Neural progenitor cell (in vitro differentiated cells): ENCODE measurements at regions not wholly inside any gene's neighbourhood (a gene's known extent, or its start where the extent isn't known, plus 50 kb on each side); places are given as distances from the start of the nearest gene placed in this dataset.

ENCODE experiments used
- EZH2 ChIP-seq: fragments of 200-600 bp; sonication (generic); IDR thresholded peaks from 2 replicates; pipeline ENCODE4 v1.6.1; 2017; ENCODE audit warnings: antibody characterized with exemption, mild to moderate bottlenecking, moderate library complexity
- EZH2phosphoT487 ChIP-seq: fragments of 200-600 bp; sonication (generic); IDR thresholded peaks from 2 replicates; pipeline ENCODE4 v1.6.1; 2017; ENCODE audit warnings: antibody characterized with exemption
- TF ChIP-seq, protein P1 (sequence below): fragments of 200-600 bp; sonication (generic); IDR thresholded peaks from 2 replicates; pipeline ENCODE4 v1.5.1; 2017; ENCODE audit warnings: antibody characterized with exemption, mild to moderate bottlenecking

DNA sequence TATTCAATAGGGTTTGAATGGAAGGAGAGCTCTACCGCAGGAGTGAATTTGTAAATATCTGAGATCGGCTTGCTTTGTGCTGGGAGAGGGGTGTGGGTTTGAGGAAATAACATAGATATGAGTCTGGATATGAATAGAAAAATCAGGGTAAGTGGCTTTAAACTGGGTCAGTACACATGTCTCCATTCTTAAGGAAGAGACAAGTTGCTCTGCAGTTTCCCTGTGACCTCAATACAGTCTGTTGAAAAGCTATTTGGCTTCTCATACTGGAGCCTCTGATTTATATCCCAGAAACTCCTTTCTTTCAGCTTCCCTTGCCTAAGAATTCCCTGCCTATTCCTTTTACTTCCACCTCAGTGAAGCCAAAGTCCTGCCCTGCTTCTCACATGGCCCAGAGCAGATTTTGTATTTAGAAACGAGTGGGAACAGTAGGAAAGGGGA is 153.5 kb upstream of the ATF7IP start:
- TF ChIP-seq EZH2phosphoT487 (no peak), EZH2 (no peak)
- TF ChIP-seq, protein P1, sequence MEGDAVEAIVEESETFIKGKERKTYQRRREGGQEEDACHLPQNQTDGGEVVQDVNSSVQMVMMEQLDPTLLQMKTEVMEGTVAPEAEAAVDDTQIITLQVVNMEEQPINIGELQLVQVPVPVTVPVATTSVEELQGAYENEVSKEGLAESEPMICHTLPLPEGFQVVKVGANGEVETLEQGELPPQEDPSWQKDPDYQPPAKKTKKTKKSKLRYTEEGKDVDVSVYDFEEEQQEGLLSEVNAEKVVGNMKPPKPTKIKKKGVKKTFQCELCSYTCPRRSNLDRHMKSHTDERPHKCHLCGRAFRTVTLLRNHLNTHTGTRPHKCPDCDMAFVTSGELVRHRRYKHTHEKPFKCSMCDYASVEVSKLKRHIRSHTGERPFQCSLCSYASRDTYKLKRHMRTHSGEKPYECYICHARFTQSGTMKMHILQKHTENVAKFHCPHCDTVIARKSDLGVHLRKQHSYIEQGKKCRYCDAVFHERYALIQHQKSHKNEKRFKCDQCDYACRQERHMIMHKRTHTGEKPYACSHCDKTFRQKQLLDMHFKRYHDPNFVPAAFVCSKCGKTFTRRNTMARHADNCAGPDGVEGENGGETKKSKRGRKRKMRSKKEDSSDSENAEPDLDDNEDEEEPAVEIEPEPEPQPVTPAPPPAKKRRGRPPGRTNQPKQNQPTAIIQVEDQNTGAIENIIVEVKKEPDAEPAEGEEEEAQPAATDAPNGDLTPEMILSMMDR: no peak
